OCI-LY3 (cell line): ENCODE measurements at regions not wholly inside any gene's neighbourhood (a gene's known extent, or its start where the extent isn't known, plus 50 kb on each side); places are given as distances from the start of the nearest gene placed in this dataset.

ENCODE experiments used
- H2AFZ ChIP-seq: fragments of 200-600, 300-600 bp; shearing (Covaris generic); 2 replicates; pipeline ENCODE4 v1.6.0; 2014; ENCODE audit warnings: antibody characterized with exemption, low read depth, low read length
- H3K27ac ChIP-seq: fragments of 200-600, 300-600 bp; sonication (generic); 2 replicates; pipeline ENCODE4 v1.5.1; 2014; ENCODE audit warnings: mild to moderate bottlenecking, low read length, moderate library complexity, mixed read lengths
- H3K27me3 ChIP-seq: fragments of 200-600, 300-600 bp; sonication (generic); 2 replicates; pipeline ENCODE4 v1.6.1; 2014; ENCODE audit warnings: low read depth, low read length, mixed read lengths
- H3K36me3 ChIP-seq: fragments of 200-600, 300-600 bp; sonication (generic); replicated peaks from 2 replicates; pipeline ENCODE3; 2014; ENCODE audit warnings: low read depth, low read length, mixed read lengths
- H3K4me1 ChIP-seq: fragments of 300-600, 200-600 bp; sonication (generic); 2 replicates; pipeline ENCODE4 v1.6.1; 2014; ENCODE audit warnings: low read length, mixed read lengths
- H3K4me2 ChIP-seq: fragments of 200-600, 300-600 bp; sonication (generic); 2 replicates; pipeline ENCODE4 v1.6.1; 2014; ENCODE audit warnings: low read length, mixed read lengths
- H3K4me3 ChIP-seq: fragments of 300-600, 200-600 bp; sonication (generic); 2 replicates; pipeline ENCODE4 v1.5.1; 2014; ENCODE audit warnings: antibody characterized with exemption, mild to moderate bottlenecking, low read length, moderate library complexity
- H3K79me2 ChIP-seq: fragments of 300-600, 200-600 bp; shearing (Covaris generic); 2 replicates; pipeline ENCODE4 v1.6.1; 2014; ENCODE audit warnings: mild to moderate bottlenecking, low read length, mixed read lengths
- H3K9ac ChIP-seq: fragments of 300-600, 200-600 bp; shearing (Covaris generic); 2 replicates; pipeline ENCODE4 v1.6.0; 2014; ENCODE audit warnings: mild to moderate bottlenecking, low read length, moderate library complexity
- H3K9me3 ChIP-seq: fragments of 200-600, 300-600 bp; shearing (Covaris generic); 2 replicates; pipeline ENCODE4 v1.6.1; 2014; ENCODE audit warnings: low read length, mixed read lengths; ENCODE audit not compliant: insufficient read depth
- H4K20me1 ChIP-seq: fragments of 200-600, 300-600 bp; sonication (generic); 2 replicates; pipeline ENCODE4 v1.6.1; 2016; ENCODE audit warnings: low read length, mixed read lengths; ENCODE audit not compliant: insufficient read depth
- CTCF ChIP-seq: fragments of 200-600, 300-600 bp; sonication (generic); IDR thresholded peaks from 2 replicates; pipeline ENCODE4 v1.5.1; 2014; ENCODE audit warnings: antibody characterized with exemption, low read length, low read depth
- EZH2phosphoT487 ChIP-seq: fragments of 200-600 bp; shearing (Covaris generic); IDR thresholded peaks from 2 replicates; pipeline ENCODE4 v1.6.1; 2018; ENCODE audit warnings: antibody characterized with exemption, mixed run types, low read depth

GRCh38 chr3:21036888-21037287 is 714.1 kb downstream of the ZNF385D start:
- Histone ChIP-seq H3K27ac (no peak overlapping the region), H3K4me1 (no peaks in the 10 kb centered on the region), H3K4me2 (no peak overlapping the region), H2AFZ (no peak overlapping the region), H3K9ac (no peak overlapping the region), H3K9me3 (no peaks in the 10 kb centered on the region), H3K4me3 (no peak overlapping the region), H3K79me2 (no peaks in the 10 kb centered on the region), H4K20me1 (no peaks in the 10 kb centered on the region), H3K36me3 (no peaks in the 10 kb centered on the region), H3K27me3 (no peaks in the 10 kb centered on the region)
- TF ChIP-seq CTCF = no peak
- no peak for TF ChIP-seq EZH2phosphoT487

- no peak overlapping the region for H3K27ac ChIP-seq
These were observed 722.6 kb downstream of the ZNF385D start for GRCh38 chr3:21028412-21028811.

GRCh38 chr3:21024563-21024962 is 726.4 kb downstream of the ZNF385D start:
- Histone ChIP-seq H3K79me2 (no peaks in the 10 kb centered on the region), H4K20me1 (no peaks in the 10 kb centered on the region), H2AFZ (no peak overlapping the region), H3K9ac (no peak overlapping the region), H3K9me3 (no peaks in the 10 kb centered on the region), H3K4me2 (no peak overlapping the region), H3K4me3 (no peak overlapping the region), H3K27ac (no peak overlapping the region), H3K27me3 (no peaks in the 10 kb centered on the region), H3K36me3 (no peaks in the 10 kb centered on the region), H3K4me1 (no peaks in the 10 kb centered on the region)
- TF ChIP-seq CTCF = no peak
- no peak for TF ChIP-seq EZH2phosphoT487

More at GRCh38 chr3:21028412-21028811, 722.6 kb downstream of the ZNF385D start:
- no peaks in the 10 kb centered on the region for H3K27me3 ChIP-seq
- H3K9me3 ChIP-seq = no peaks in the 10 kb centered on the region
- no peak overlapping the region for H2AFZ ChIP-seq
- no peaks in the 10 kb centered on the region for H4K20me1 ChIP-seq
- H3K36me3 ChIP-seq = no peaks in the 10 kb centered on the region
- no peak overlapping the region for H3K4me2 ChIP-seq
- H3K9ac ChIP-seq = no peak overlapping the region
- no peaks in the 10 kb centered on the region for H3K4me1 ChIP-seq
- H3K4me3 ChIP-seq = no peak overlapping the region
- TF ChIP-seq EZH2phosphoT487 (no peak), CTCF (no peak)
- H3K79me2 ChIP-seq = no peaks in the 10 kb centered on the region

GRCh38 chr3:21020681-21021080 is 730.3 kb downstream of the ZNF385D start:
- no peaks in the 10 kb centered on the region for H3K9me3 ChIP-seq
- H3K27me3 ChIP-seq = no peaks in the 10 kb centered on the region
- no peak overlapping the region for H3K9ac ChIP-seq
- no peak overlapping the region for H3K4me2 ChIP-seq
- TF ChIP-seq EZH2phosphoT487 = no peak
- no peak for TF ChIP-seq CTCF
- no peak overlapping the region for H2AFZ ChIP-seq
- no peaks in the 10 kb centered on the region for H3K36me3 ChIP-seq
- H3K79me2 ChIP-seq = no peaks in the 10 kb centered on the region
- no peaks in the 10 kb centered on the region for H4K20me1 ChIP-seq
- H3K4me3 ChIP-seq = no peak overlapping the region
- no peak overlapping the region for H3K27ac ChIP-seq
- no peaks in the 10 kb centered on the region for H3K4me1 ChIP-seq
